ENCODE measurements at regions not wholly inside any gene's neighbourhood (a gene's known extent, or its start where the extent isn't known, plus 50 kb on each side); places are given as distances from the start of the nearest gene placed in this dataset.
"Not testable (repeated sequence)": the region's sequence is repeated elsewhere in the genome, so short reads cannot be mapped to it uniquely, and the experiment has no call there.

DNA sequence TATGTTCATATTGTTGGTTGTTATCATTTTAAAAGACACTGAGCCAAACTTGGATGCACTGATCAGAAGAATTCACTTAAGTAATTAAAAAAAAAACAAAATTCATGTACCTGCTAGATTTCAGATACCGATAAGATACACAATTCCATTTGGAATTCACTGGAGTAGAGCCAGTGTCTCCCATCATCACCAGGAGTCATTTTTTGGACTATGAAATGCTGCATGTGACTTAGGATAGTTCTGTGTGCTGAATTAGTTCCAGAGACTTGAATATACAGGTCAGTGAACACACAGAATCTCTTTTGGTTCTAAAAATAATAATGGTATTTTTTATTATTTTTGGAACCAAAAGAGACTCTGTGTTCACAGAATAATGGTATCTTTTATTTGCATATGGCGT lies 482.6 kb upstream of the PIK3R1 start:
- DNase-seq, result no peak

- DNase-seq, result no peak
These were observed 483.1 kb upstream of the PIK3R1 start for GRCh38 chr5:67732471-67732870.

DNA sequence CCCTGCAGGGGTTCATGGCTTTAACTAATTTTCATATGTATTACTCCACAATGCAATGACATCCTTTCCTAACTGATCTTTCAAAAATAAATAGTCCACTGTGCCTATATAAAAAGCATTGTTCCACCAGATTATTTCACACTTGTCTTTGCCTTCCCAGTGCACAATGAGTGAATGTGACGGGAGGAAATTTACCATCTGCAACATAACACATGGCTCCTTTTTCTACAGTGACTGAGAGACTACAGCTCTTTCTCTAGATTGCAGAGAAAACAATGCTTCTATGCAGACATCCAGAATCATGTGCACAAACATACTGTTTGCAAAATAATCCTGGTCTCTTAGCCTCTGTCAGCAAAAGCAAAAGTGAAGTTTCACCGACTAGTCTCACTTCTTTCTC lies 483.7 kb upstream of the PIK3R1 start:
- DNase-seq, result no peak

- DNase-seq, result no peak
These were observed 484.6 kb upstream of the PIK3R1 start for GRCh38 chr5:67730917-67731474.

GRCh38 chr5:67728326-67728890 lies 487.1 kb upstream of the PIK3R1 start:
- no peak for DNase-seq

DNA sequence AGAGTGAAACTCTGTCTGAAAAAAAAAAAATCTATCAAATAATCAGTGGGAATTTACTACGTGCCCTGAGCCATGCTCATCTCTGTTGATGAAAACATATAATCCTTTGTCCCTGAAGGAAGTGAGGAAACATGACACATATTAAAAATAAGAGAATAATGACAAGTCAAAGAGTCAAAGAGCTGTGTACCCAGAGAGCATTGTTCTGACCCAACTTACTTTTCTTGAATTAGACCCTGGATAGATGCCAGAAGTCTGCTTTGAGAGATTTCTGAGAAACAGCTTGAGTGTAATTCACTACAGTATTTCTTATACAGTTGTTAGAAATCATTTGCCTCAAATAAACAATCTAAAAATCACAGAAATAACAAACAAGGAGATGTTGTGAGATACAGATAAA lies 490.0 kb upstream of the PIK3R1 start:
- DNase-seq, result no peak

DNA sequence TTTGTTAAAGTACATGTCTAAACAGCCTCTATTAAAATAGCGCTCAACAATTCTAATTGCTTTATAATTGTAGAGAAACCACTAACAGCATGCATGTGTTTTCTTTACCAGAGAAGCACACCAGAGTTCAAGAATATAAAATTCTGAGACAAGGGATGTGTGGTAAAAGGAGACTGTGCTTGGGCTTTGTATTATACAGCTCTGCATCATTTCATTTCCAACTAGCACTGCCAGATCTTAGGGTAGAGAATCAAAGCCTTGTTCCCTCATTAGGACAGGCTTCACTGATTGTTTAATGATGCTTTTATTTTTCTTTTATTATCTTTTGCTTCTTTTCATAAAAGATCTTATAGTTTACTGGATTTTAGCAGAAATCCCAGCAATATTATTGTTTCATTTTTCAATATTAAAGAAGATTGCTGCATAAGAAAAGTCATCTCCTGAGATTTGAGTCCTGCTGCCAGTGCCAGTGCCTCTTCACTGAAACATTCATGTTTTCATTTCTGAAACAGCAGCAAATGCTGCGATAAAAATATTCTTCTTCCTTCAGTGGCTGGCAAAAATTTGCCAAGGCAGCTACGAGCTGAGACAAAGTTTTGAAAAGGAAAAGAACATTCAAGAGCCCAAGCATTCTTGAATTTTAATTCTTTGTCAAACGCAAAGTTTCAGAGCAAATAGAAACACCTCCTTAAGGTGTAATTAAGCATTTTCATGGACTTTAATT lies 491.0 kb upstream of the PIK3R1 start:
- no peak for DNase-seq

DNA sequence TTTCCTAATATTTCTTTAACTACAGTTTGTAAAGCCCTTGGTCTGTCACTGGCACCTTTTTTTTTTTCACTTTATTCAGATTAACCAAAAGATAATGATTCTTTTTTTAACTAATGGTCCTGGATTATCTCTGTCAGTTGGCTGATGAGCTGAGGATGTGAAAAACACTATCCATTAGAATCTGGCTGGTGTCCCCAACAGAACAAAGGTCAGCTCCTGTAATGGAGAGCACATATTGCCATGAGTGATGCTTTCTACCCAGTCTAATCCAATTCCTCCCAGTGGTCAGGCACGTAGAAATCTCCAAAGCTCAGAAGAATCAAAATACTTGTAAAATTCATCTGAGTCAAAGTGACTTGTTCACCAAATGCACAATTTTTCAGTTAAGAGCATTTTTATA lies 491.7 kb upstream of the PIK3R1 start:
- no peak for DNase-seq

GRCh38 chr5:67722582-67722981 lies 493.0 kb upstream of the PIK3R1 start:
- DNase-seq, result not testable (repeated sequence)

GRCh38 chr5:67720162-67720772 lies 495.3 kb upstream of the PIK3R1 start:
- DNase-seq, result no peak

GRCh38 chr5:67702008-67702407 lies 505.4 kb upstream of the CD180 start:
- DNase-seq, result no peak

GRCh38 chr5:67699560-67699959 lies 503.0 kb upstream of the CD180 start:
- DNase-seq, result no peak

GRCh38 chr5:67696446-67696845 lies 499.8 kb upstream of the CD180 start:
- no peak for DNase-seq

- DNase-seq, result no peak
These were observed 498.8 kb upstream of the CD180 start for GRCh38 chr5:67695369-67695768.

GRCh38 chr5:67694810-67695191 lies 498.2 kb upstream of the CD180 start:
- DNase-seq, result no peak

GRCh38 chr5:67693956-67694809 lies 497.6 kb upstream of the CD180 start:
- DNase-seq, result no peak

- no peak for DNase-seq
These were observed 490.1 kb upstream of the CD180 start for GRCh38 chr5:67686746-67687145.

- no peak for DNase-seq
These were observed 485.1 kb upstream of the CD180 start for GRCh38 chr5:67681703-67682102.

GRCh38 chr5:67680099-67680498 lies 483.5 kb upstream of the CD180 start:
- DNase-seq, result no peak

GRCh38 chr5:67679184-67679841 lies 482.7 kb upstream of the CD180 start:
- DNase-seq, result no peak

DNA sequence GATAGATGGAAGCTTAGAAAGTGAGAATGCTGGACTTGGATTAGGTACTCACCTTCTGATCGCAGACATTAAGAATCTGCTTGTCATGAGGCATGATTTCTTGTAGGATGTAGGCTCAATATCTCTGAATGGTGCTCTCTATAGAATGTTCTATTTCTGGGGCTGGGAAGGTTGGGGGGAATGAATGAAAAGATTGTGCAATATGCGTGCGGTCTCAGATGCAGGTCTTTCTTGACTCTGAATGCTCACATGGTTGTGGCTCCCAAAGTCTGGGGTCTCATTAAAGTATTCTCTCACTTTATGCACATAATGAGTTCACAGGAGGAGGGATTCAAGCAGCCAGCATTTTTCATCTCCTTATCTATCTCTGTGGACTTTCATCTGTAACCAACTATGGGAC lies 482.0 kb upstream of the CD180 start:
- no peak for DNase-seq

DNA sequence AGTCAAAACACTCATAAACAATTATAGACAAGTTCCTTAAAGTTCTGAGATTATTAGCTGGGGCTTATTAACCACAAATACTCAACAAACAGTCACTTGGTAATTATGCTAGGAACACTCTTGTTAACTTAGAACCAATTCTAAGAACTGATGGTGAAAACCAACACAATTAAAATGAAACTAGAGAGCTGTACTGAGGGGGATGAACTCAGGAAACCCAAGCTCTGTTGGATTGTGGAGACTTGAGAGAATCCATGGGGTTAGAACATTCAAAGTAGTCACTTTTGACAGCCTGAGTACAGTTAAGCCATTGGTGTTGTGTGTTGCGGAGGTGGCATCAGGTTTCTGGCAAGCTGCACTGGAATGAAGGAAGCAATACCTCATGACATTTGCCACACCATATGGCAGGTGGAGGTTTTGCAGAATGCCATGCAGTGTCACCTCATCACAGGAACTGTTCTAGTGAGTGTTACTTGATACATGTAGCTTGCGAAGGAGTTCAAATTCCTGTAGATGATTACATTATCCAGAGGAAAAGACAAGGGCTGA lies 480.9 kb upstream of the CD180 start:
- DNase-seq, result no peak
